HG03378 (cell line): ENCODE measurements at regions not wholly inside any gene's neighbourhood (a gene's known extent, or its start where the extent isn't known, plus 50 kb on each side); places are given as distances from the start of the nearest gene placed in this dataset.

ENCODE experiments used
- ATAC-seq: cut with Tn5 transposase; IDR thresholded peaks from one replicate; pipeline ENCODE4 v1.9.1; 2021; ENCODE audit warnings: mild to moderate bottlenecking, moderate library complexity; ENCODE audit not compliant: unreplicated experiment

DNA sequence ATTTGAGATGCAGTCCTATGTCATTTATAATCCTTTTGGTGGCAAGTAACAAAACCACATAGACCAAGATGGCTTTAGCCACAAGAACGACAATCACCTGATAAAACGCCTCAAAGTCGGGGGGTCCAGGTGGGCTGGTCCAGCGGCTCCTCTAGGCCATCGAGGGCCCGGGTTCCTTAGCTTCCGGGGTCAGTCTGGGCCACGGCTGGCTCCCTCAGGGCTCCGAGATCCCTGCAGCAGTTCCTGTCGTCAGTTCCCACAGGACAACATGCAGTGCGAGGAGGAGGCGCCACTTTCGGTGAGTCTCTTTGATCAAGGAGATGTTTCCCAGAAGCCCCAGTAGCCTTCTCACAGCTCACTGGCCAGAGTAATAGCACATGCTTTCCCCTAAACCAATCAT lies 574.6 kb downstream of the AACS start:
- no peak for ATAC-seq

DNA sequence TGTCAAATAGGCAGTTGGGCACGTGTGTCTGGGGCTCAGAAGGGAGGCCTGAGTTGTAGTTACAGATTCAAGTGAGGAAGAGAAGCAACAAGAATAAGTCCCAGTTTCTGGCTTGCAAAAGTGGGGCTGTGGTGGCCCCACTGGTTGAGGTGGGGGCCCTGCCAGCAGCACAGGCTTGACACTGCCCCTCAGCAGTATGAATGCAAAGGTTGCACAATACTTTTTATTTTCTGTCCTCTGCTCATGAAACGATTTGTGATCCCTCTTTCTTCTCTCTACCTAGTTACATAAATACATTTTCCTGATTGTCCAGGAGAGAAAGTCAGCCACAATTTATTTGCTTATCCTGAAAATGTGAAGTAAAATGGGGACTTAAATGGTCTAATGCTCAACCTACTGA lies 577.8 kb downstream of the AACS start:
- ATAC-seq, result no peak

- no peak for ATAC-seq
Observed at GRCh38 chr12:125645724-125646123, 580.5 kb downstream of the AACS start.

DNA sequence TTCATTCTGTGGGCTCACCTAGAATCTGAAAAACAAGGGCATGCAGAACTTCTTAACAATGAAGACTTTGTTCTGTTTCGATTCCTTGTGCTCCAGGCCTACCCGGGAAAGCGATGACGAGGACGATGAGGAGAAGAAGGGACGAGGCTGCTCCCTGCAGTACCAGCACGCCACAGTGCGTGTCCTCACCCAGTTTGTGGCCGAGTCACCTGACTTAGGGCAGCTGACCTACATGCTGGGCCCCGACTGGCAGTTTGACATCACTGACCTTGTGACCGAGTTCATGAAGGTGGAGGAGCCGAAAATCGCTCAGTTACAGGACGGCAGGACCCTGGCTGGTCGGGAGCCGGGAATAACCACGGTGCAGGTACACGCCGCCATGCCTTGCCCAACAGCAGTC lies 585.4 kb downstream of the AACS start:
- ATAC-seq, result no peak

GRCh38 chr12:125651625-125652024 lies 586.4 kb downstream of the AACS start:
- ATAC-seq, result no peak

DNA sequence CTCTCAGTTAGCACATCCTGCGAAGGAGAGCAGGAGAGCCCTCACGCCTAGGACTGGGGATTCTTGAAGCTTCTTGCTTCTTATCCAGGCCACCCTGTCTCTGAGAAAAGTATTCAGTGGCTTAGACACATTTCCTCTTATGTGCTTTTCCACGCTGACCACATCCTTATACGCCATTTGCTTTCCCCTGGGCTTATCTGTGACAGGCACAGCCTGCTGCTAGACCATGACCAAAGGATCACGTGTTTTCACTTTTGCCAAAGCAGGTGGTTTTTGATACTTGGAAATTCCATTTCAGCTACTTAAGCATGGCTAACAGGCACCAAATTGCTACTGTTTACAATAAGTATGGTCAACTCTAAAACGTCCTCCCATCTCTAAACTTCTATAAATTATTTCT lies 587.4 kb downstream of the AACS start:
- ATAC-seq, result no peak

- ATAC-seq, result no peak
Observed at GRCh38 chr12:125657681-125658080, 592.4 kb downstream of the AACS start.

DNA sequence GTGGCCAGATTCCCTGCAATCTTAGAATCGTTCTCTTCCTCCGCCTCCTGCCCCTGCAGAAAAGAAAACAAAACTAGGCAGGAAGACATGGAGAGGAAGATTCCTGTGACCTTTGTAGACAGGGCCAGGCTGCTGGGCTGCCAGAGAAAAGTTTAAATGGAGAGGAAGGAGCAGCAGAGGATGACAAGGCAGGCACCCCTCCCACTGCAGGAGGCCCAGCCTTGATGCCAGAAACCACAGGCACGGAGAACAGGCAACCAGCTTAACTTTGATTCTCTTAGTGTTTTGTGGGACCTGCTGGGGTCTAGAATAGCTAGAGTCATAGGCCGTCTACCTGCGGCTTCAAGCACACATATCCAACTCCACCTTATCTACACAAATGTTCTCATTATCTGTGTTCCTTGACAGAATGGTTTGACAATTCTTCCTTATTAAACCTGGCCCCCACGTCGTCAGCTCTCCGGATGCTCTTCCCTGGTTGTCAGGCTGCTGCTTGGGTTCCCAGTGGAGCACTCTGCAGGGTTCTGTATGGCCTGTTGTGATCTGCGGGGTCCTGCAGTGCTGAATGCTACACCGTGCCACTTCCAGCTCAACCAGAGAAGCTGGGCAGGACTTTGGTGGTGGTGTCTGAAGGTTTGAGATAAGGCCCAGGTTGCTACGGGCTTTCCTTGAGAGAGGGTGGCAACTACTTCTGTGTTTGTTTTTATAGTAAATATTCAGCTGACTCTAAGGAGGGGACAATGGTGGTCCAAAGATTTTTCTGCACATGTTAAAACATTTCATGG lies 609.5 kb downstream of the AACS start:
- ATAC-seq, result no peak

DNA sequence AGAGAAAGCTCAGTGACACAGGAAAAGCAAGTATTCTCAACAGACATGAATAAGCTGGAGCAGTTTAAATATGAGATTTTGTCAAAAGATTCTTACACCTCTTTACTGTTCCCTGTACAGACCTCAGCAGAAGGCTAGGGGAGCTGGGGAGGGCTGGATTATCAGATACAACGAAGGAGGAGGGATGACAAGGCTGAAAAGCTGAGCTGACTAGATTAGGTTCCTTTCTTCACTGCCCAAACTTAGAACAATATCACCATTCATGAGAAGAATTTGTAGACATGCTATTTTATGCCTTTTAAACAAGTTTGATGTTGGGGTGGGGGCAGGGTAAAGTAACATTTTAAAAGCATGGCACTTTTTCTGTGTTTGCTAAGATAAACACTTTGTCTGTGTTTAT lies 611.1 kb downstream of the AACS start:
- no peak for ATAC-seq

GRCh38 chr12:125677829-125678228 lies 612.6 kb downstream of the AACS start:
- ATAC-seq, result no peak

DNA sequence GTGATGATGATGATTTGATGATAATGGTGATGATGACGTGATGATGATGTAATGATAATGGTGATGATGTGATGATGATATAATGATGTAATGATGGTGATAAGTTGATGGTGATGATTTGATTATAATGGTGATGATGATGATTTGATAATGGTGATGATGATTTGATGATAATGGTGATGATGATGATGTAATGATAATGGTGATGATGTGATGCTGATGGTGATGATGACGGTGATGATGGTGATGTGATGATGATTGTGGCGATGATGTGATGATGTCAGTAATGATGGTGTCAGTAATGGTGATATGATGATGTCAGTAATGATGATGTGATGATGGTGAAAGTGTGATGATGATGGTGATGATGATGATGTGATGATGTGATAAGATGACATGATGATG lies 613.4 kb downstream of the AACS start:
- ATAC-seq, result no peak

- no peak for ATAC-seq
Observed at GRCh38 chr12:125683748-125684381, 618.6 kb downstream of the AACS start.

DNA sequence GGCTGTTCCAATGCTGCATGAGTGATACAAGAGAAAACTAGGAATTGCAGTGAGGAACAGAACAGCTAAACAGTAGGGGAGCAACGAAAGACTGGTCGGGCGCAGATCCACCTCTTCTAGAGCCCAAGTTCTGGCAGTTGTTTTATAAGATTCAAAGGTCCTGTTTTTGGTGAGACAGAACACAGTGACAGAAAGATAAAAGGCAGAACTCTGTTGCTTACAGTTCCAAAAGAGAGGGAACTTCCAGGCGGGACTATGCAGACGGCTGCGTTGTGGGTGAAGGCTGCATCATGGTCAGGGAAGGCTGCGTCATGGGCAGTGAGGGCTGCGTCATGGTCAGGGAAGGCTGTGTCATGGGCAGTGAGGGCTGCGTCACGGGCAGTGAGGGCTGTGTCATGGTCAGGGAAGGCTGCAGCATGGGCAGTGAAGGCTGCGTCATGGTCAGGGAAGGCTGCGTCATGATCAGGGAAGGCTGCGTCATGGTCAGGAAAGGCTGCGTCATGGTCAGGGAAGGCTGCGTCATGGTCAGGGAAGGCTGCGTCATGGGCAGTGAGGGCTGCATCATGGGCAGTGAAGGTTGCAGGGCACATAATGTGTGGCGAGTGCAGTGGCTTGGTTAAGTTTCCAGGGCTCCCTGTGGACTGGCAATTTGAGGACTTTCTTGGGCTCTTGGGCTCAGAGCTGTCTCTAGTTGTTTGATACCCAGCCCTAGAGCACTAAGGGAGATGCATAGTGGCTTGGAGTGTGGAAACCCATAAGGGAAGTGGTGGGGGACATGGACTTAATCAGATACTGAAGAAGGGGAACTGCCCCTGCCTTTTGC lies 619.9 kb downstream of the AACS start:
- ATAC-seq, result no peak

DNA sequence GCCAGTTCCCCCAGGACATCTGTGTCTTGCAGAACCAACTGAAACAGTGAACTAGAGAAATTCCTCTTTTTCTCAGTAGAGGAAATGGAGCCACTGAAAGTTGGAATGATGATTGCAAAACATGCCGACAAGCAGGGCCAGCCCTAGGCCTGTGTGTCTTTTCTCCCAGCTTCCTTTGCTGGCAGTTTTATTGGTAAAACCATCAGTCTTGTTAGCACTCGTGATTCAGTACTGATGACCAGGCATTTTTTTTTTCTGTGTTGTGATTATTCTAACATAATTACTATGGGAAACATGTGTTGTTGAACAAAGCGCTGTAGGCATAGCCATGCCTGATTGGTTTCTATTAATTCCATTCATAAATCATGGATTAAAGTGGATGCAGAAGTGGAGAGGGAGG lies 620.7 kb downstream of the AACS start:
- no peak for ATAC-seq

DNA sequence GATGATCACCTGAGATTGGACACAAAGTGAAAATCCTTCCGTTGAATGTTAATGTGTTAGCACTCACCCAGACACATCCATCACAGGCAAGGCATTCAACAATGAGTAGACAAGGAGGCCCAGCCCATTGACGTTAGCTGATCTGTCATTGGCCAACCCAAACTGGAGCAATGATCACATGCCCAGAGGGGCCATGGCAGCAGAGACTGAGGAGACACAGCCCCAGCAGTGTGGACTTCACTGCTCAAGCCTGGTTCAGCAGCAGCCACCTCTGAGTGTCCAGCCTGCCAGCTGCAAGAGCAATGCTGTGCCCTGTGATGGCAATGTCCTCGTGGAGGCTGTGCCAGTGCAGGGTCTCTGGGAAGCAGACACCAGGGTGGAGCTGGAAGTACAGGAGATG lies 622.2 kb downstream of the AACS start:
- ATAC-seq, result no peak

DNA sequence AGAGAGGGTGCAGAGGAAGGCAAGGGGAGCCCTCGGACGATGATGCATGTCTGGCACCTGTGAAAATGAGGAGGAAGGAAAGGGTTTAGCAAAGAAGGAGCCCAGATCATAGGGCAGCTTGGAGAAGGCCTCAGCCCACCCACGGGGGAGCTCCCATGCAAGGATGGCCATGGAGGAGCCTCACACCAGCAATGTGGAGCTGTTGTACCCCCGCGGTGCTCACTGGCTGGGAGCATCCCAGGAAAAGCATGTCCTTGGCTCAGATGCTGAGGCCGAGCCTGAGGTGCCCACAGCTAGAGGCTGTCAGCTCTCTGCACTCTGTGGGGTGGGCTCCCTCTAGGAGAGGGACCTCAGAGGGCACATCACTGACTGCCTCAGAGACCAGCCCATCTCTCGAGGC lies 622.6 kb downstream of the AACS start:
- ATAC-seq, result no peak

DNA sequence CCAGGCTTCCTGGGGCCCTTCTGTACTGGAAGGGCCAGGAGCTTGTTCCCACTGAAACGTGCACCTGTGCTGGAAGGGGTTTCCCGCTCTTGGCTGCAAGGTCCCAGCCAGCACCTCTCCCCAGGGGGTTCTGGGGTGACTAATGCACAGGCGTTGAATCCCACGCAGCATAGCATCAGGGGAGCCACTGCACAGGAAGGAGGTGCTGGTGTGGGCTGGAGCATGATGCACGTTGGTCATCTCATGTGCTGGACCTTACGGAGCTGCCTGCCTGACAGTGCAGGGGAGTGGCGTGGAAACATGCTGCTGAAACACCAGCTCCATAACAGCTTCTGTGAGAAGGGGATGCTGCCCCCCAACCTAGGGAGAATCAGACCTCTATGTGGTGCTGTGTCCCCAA lies 623.0 kb downstream of the AACS start:
- no peak for ATAC-seq

DNA sequence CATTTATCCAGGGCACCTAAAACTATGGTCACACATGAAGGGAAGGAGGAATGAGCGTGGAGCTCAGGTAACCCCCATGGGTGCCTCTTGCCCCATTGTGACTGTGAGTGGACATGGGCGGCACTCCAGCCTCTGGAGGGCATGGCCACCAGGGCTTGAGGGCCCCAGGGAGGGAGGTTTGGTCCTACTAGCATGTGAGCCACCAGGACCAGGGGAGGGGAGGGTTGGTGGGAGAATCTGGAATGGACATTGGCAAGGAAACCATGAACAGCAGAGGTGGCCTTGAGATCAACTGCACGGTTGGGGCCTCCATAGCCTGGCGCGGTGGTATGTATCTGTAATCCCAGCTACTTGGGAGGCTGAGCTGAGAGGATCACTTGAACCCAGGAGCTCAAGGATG lies 623.6 kb downstream of the AACS start:
- no peak for ATAC-seq

DNA sequence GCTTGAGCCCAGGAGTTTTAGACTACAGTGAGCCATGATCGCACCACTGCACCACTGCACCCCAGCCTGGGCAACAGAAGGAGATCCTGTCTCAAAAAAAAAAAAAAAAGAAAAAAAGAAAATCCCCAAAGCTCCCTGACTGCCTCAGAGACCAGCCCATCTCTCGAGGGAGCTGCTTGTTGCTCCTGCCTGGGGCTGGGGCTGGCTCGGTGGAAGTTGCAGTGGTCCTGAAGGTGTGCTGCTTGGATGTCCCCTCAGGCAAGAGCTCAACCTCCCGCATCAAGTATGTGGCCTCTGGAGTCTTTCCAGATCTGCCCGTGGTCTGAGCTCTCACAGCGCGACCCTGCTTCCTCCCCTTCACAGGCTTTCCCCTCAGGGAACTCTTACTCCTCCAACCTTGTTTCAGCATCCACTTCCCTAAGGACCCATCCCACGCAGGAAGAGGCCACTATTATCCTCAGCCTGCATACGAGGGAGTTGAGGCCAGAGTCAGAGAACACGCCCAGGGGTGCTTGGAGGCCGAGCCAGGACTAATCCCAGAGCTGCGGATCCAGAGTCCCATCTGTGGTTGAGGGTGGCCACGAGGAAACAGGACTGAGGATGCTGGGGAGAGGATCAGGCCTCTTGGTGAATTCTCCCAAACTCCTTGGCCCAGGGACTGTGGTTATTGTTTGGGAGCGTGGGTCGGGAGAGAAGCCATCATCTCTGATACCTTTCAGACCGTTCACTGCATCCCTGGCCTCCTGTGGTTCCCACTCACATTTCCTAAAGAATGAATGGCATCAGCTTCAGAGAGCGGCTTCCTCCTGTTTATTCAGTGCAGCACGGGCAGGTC lies 624.6 kb downstream of the AACS start:
- no peak for ATAC-seq

- no peak for ATAC-seq
Observed at GRCh38 chr12:125690841-125691240, 625.6 kb downstream of the AACS start.

DNA sequence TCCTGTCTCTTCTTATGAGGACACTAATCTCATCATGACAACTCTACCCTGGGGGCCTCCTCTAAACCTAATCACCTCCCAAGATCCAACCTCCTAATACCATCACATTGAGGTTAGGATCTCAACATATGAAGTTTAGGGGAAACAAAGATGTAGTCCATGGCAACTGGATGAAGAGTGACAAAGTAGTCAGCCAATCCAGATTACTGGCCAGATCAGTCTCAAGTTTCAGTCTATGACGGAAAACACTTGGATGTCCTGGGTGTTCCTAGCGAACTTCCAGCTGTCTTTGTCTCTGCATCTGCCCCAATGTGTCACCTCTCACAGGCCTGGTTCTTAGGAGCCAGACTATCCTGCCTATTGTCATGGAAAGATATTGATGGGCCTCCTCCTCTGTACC lies 630.8 kb downstream of the AACS start:
- no peak for ATAC-seq
